ENCODE measurements at regions not wholly inside any gene's neighbourhood (a gene's known extent, or its start where the extent isn't known, plus 50 kb on each side); places are given as distances from the start of the nearest gene placed in this dataset.

GRCh38 chr17:72343911-72344310 lies 223.1 kb downstream of the SOX9 start:
- Histone ChIP-seq H3K36me3 (no peaks in the 10 kb centered on the region), H3K4me3 (ENCODE audit: low read depth, low read length) (no peak overlapping the region), H3K9me3 (ENCODE audit: severe bottlenecking) (no peaks in the 10 kb centered on the region), H3K27ac (no peak overlapping the region), H3K27me3 (ENCODE audit: insufficient read depth, low read depth, severe bottlenecking) (no peaks in the 10 kb centered on the region)
- no peak for DNase-seq
- TF ChIP-seq CTCF (IDR thresholded peaks at IDR 0.05; ENCODE audit: low read depth, low read length) = no peak

- no peak overlapping the region for H3K27ac ChIP-seq
- no peaks in the 10 kb centered on the region for H3K36me3 ChIP-seq
- TF ChIP-seq CTCF (IDR thresholded peaks at IDR 0.05; ENCODE audit: low read depth, low read length) = no peak
- H3K27me3 ChIP-seq (ENCODE audit: insufficient read depth, low read depth, severe bottlenecking) = no peaks in the 10 kb centered on the region
- H3K4me3 ChIP-seq (ENCODE audit: low read depth, low read length) = no peak overlapping the region
- no peak for DNase-seq
- H3K9me3 ChIP-seq (ENCODE audit: severe bottlenecking) = no peaks in the 10 kb centered on the region
These were observed 223.8 kb downstream of the SOX9 start for GRCh38 chr17:72344613-72345012.

- no peak overlapping the region for H3K27ac ChIP-seq
- H3K4me3 ChIP-seq (ENCODE audit: low read depth, low read length) = no peak overlapping the region
- no peaks in the 10 kb centered on the region for H3K36me3 ChIP-seq
- no peak for DNase-seq
- H3K9me3 ChIP-seq (ENCODE audit: severe bottlenecking) = no peaks in the 10 kb centered on the region
- no peak for TF ChIP-seq CTCF (IDR thresholded peaks at IDR 0.05; ENCODE audit: low read depth, low read length)
- H3K27me3 ChIP-seq (ENCODE audit: insufficient read depth, low read depth, severe bottlenecking) = no peaks in the 10 kb centered on the region
These were observed 224.3 kb downstream of the SOX9 start for GRCh38 chr17:72345088-72345487.

- Histone ChIP-seq H3K4me3 (ENCODE audit: low read depth, low read length) (no peak overlapping the region), H3K36me3 (no peaks in the 10 kb centered on the region), H3K27ac (no peak overlapping the region), H3K27me3 (ENCODE audit: insufficient read depth, low read depth, severe bottlenecking) (no peaks in the 10 kb centered on the region), H3K9me3 (ENCODE audit: severe bottlenecking) (no peaks in the 10 kb centered on the region)
- no peak for TF ChIP-seq CTCF (IDR thresholded peaks at IDR 0.05; ENCODE audit: low read depth, low read length)
- no peak for DNase-seq
These were observed 224.7 kb downstream of the SOX9 start for GRCh38 chr17:72345536-72345935.

GRCh38 chr17:72346306-72346705 lies 225.5 kb downstream of the SOX9 start:
- no peak for DNase-seq
- no peak overlapping the region for H3K4me3 ChIP-seq (ENCODE audit: low read depth, low read length)
- H3K27ac ChIP-seq = no peak overlapping the region
- H3K27me3 ChIP-seq (ENCODE audit: insufficient read depth, low read depth, severe bottlenecking) = no peaks in the 10 kb centered on the region
- no peaks in the 10 kb centered on the region for H3K9me3 ChIP-seq (ENCODE audit: severe bottlenecking)
- TF ChIP-seq CTCF (IDR thresholded peaks at IDR 0.05; ENCODE audit: low read depth, low read length) = no peak
- no peaks in the 10 kb centered on the region for H3K36me3 ChIP-seq

GRCh38 chr17:72349011-72349410 lies 228.2 kb downstream of the SOX9 start:
- Histone ChIP-seq H3K36me3 (no peaks in the 10 kb centered on the region), H3K27me3 (ENCODE audit: insufficient read depth, low read depth, severe bottlenecking) (no peaks in the 10 kb centered on the region), H3K4me3 (ENCODE audit: low read depth, low read length) (no peak overlapping the region), H3K27ac (no peak overlapping the region), H3K9me3 (ENCODE audit: severe bottlenecking) (peaks cover 3% of the 10 kb centered on the region)
- no peak for DNase-seq
- no peak for TF ChIP-seq CTCF (IDR thresholded peaks at IDR 0.05; ENCODE audit: low read depth, low read length)

All from WERI-Rb-1 (cell line).